ENCODE measurements at regions not wholly inside any gene's neighbourhood (a gene's known extent, or its start where the extent isn't known, plus 50 kb on each side); places are given as distances from the start of the nearest gene placed in this dataset.

DNA sequence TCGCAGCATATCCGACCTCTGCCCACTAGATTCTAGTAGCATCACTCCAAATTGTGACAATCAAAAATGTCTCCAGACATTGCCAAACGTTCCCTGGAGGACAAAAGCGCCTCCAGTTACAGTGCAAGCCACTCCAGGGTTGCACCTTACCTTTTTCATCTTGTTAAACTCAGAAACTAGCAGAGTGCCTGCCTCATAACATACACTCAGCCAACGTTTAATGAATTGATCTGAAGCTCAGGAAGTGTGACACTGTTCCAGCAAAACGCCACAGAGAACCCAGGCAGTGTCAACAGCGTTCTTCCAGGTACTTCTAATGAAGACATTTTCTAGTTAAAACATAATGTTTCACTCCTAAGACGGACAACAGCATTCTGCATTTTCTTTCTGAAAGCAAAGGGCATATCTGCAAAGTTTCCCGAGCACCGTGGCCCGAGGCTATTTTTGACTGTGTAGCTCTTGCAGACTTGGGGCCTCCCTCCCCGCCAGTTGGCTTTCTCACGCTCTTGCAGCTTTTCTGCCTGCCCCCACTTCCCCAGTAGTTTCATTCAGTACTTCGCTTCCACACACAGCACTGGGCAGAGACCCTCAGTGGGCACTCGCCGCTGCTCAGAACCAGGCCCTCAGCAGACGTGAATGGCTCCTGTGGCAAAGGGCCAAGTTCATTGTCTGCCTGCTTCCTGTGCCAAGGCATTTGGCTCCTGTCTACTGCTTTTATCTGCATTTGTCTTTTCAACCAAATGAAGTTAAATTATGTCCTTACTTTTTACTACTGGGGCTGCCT lies 133.4 kb upstream of the TTC29 start:
- POLR2A ChIA-PET (ENCODE audit: partially characterized antibody): no interaction called here

DNA sequence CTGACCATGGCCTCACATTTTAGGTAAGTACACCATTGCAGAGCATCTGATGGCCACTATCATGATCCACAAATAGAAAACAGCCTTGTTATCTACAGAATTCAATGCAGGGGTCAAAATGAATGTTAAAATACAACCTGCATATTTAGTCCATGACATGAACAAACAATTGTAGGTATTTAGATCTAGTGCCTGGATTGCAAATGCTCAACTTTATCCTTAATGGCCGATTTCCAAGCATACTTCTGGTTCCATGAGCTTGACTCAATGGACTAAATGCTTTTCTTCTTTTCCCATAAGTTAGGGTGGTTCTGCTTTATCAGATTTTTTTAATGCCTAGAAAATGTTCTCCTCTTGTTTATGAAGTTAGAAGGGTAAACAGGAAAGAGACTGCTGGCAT lies 139.2 kb upstream of the TTC29 start:
- ChIA-PET POLR2A (ENCODE audit: partially characterized antibody) (no interaction called here), CTCF (ENCODE audit: partially characterized antibody) (no interaction called here)
- Mint-ChIP-seq H3K27me3 (peaks cover 6 to 7% of the 10 kb centered on the region in 2 donors), H3K4me1 (no peaks in the 10 kb centered on the region), H3K4me3 (no peak overlapping the region), H3K9me3 (no peaks in the 10 kb centered on the region), H3K36me3 (no peaks in the 10 kb centered on the region), H3K27ac (no peak overlapping the region)
- intact Hi-C loops (cut with micrococcal nuclease): no loop called here
- no peak for DNase-seq
- H3K27ac ChIP-seq (ENCODE audit: low read depth, low read length): no peak overlapping the region
- no peaks in the 10 kb centered on the region for H3K4me1 ChIP-seq (ENCODE audit: insufficient read depth, low read length)
- no peak overlapping the region for H3K4me3 ChIP-seq (ENCODE audit: low read length in 2 of 2)
- H3K36me3 ChIP-seq (ENCODE audit: insufficient read depth, low read length): no peaks in the 10 kb centered on the region
- no peaks in the 10 kb centered on the region for H3K27me3 ChIP-seq (ENCODE audit: insufficient read depth, low read length)
- no peaks in the 10 kb centered on the region for H3K9me3 ChIP-seq (ENCODE audit: control insufficient read depth in 1 of 2, low read length in 2 of 2)

More for the DNA sequence above, 133.4 kb upstream of the TTC29 start:
- no peak overlapping the region for H3K27ac ChIP-seq (ENCODE audit: low read depth, low read length)
- no peak overlapping the region for H3K27ac Mint-ChIP-seq
- no peaks in the 10 kb centered on the region for H3K27me3 ChIP-seq (ENCODE audit: insufficient read depth, low read length)
- no peaks in the 10 kb centered on the region for H3K4me1 ChIP-seq (ENCODE audit: insufficient read depth, low read length)
- no peaks in the 10 kb centered on the region for H3K4me1 Mint-ChIP-seq
- H3K36me3 ChIP-seq (ENCODE audit: insufficient read depth, low read length): no peaks in the 10 kb centered on the region
- no peak overlapping the region for H3K4me3 ChIP-seq (ENCODE audit: low read length in 2 of 2)
- peaks cover 0 to 2% (median 0%) of the 10 kb centered on the region in 8 donors for H3K9me3 Mint-ChIP-seq
- no peaks in the 10 kb centered on the region for H3K9me3 ChIP-seq (ENCODE audit: control insufficient read depth in 1 of 2, low read length in 2 of 2)
- H3K4me3 Mint-ChIP-seq: no peak overlapping the region
- H3K36me3 Mint-ChIP-seq: no peaks in the 10 kb centered on the region
- CTCF ChIA-PET (ENCODE audit: partially characterized antibody): no interaction called here
- peaks cover 4 to 15% of the 10 kb centered on the region in 2 donors for H3K27me3 Mint-ChIP-seq
- intact Hi-C loops (cut with micrococcal nuclease): no loop called here
- DNase-seq: no peak

DNA sequence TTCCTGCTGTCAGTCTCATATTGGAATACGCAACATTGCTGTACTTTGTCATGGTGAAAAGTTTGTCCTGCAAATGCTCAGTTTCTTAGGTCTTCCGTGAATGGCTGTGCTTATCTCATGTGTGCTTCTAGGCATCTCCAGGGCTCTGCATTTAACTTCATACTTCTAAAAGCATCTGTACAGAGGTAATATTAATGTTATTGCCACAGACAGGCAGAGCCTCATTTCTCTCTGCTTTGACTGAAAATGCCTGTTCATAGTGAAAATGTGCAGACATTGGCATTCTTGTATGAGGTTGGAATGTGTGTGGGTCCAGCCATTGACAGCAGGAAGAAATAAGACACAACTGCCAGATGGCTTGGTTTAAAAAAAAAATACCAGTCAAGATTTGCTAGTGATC lies 140.1 kb upstream of the TTC29 start:
- Mint-ChIP-seq H3K9me3 (no peaks in the 10 kb centered on the region), H3K27ac (no peak overlapping the region), H3K4me1 (no peaks in the 10 kb centered on the region), H3K27me3 (peaks cover 10 to 12% of the 10 kb centered on the region in 2 donors), H3K4me3 (no peak overlapping the region), H3K36me3 (no peaks in the 10 kb centered on the region)
- Histone ChIP-seq H3K36me3 (ENCODE audit: insufficient read depth, low read length) (no peaks in the 10 kb centered on the region), H3K4me1 (ENCODE audit: insufficient read depth, low read length) (no peaks in the 10 kb centered on the region), H3K27me3 (ENCODE audit: insufficient read depth, low read length) (no peaks in the 10 kb centered on the region), H3K4me3 (ENCODE audit: low read length in 2 of 2) (no peak overlapping the region), H3K9me3 (ENCODE audit: control insufficient read depth in 1 of 2, low read length in 2 of 2) (no peaks in the 10 kb centered on the region), H3K27ac (ENCODE audit: low read depth, low read length) (no peak overlapping the region)
- DNase-seq: no peak
- intact Hi-C loops (cut with micrococcal nuclease): no loop called here
- POLR2A ChIA-PET (ENCODE audit: partially characterized antibody): no interaction called here
- CTCF ChIA-PET (ENCODE audit: partially characterized antibody): no interaction called here

DNA sequence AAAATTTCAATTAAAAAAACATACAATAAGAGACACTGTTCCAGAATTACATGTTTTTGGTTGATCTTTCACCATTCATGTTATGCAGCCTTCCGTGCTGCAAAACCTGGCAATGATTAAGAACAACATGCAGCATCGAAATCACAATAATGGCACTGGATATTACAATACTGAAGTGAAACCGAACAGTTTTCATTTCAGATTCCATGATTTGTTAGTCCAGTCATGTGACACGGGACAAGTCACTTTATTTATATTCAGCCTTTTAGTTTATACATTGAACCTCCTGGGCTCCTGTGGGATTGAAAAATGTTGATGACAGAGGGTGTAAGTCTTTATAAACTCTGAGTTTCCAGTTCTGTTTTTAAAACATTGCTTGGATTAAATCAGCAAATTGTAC lies 142.5 kb upstream of the TTC29 start:
- Histone ChIP-seq H3K36me3 (ENCODE audit: insufficient read depth, low read length) (no peaks in the 10 kb centered on the region), H3K9me3 (ENCODE audit: control insufficient read depth in 1 of 2, low read length in 2 of 2) (no peaks in the 10 kb centered on the region), H3K27ac (ENCODE audit: low read depth, low read length) (no peak overlapping the region), H3K4me3 (ENCODE audit: low read length in 2 of 2) (no peak overlapping the region), H3K4me1 (ENCODE audit: insufficient read depth, low read length) (no peaks in the 10 kb centered on the region), H3K27me3 (ENCODE audit: insufficient read depth, low read length) (no peaks in the 10 kb centered on the region)
- H3K36me3 Mint-ChIP-seq: no peaks in the 10 kb centered on the region
- ChIA-PET CTCF (ENCODE audit: partially characterized antibody) (interaction anchor here (1.0 to 1.5 kb wide), 2 partner anchors 9 to 844 kb away, joined by 4 to 6 read pairs; no protein-coding TSS in a partner anchor), POLR2A (ENCODE audit: partially characterized antibody) (no interaction called here)
- H3K9me3 Mint-ChIP-seq: no peaks in the 10 kb centered on the region
- intact Hi-C loops (cut with micrococcal nuclease): no loop called here
- no peak for DNase-seq
- no peaks in the 10 kb centered on the region for H3K4me1 Mint-ChIP-seq
- H3K27me3 Mint-ChIP-seq: peaks cover 10 to 12% of the 10 kb centered on the region in 2 donors
- H3K27ac Mint-ChIP-seq: no peak overlapping the region
- no peak overlapping the region for H3K4me3 Mint-ChIP-seq

DNA sequence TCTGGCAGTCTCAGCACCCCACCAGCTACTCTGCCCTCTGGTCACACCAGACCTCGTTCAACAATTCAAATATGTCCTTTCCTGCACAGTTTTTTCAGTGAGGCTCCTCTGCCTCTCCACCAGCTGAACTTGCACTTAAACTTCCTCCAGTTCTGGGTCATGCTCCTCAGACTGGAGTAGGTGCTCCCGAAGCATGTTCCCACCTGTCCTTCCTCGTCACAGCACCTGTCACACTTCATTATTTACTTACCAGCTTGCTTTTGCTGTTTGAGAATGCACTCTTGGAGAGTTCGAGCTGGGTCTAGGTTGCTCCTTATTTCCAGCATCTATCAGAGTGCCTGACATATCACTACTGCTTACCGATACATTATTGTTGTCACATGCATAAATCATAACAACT lies 144.8 kb upstream of the TTC29 start:
- Mint-ChIP-seq H3K4me1 (no peaks in the 10 kb centered on the region), H3K27me3 (peaks cover 10 to 12% of the 10 kb centered on the region in 2 donors), H3K4me3 (no peak overlapping the region), H3K9me3 (no peaks in the 10 kb centered on the region), H3K27ac (no peak overlapping the region), H3K36me3 (no peaks in the 10 kb centered on the region)
- ChIA-PET POLR2A (ENCODE audit: partially characterized antibody) (no interaction called here), CTCF (ENCODE audit: partially characterized antibody) (interaction anchor here (1.6 kb wide), 1 partner anchor 8 kb away, joined by 5 read pairs; no protein-coding TSS in a partner anchor)
- Histone ChIP-seq H3K4me3 (ENCODE audit: low read length in 2 of 2) (no peak overlapping the region), H3K9me3 (ENCODE audit: control insufficient read depth in 1 of 2, low read length in 2 of 2) (no peaks in the 10 kb centered on the region), H3K27ac (ENCODE audit: low read depth, low read length) (no peak overlapping the region), H3K27me3 (ENCODE audit: insufficient read depth, low read length) (no peaks in the 10 kb centered on the region), H3K36me3 (ENCODE audit: insufficient read depth, low read length) (no peaks in the 10 kb centered on the region), H3K4me1 (ENCODE audit: insufficient read depth, low read length) (no peaks in the 10 kb centered on the region)
- intact Hi-C loops (cut with micrococcal nuclease): no loop called here
- DNase-seq: no peak

DNA sequence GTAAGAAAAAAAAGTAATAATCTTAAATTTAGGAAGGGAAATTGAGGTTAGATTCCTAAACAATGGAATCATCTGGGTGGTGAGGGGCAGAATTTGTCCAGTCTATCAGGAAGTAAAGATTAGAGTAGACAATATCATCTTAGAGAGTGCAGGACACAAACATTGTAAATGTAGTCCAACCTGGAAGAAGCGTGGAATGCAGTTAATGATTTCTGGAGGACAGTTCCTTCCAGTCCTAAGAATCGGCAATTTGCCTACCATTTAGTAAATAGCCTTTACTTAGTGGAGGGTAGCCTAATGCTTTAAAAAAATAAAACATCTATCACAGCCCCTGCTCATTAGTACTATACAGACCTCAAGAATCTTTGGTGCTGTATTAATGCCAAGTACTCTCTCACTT lies 147.5 kb upstream of the TTC29 start:
- H3K27me3 Mint-ChIP-seq: peaks cover 9 to 18% of the 10 kb centered on the region in 2 donors
- Histone ChIP-seq H3K27ac (ENCODE audit: low read depth, low read length) (no peak overlapping the region), H3K36me3 (ENCODE audit: insufficient read depth, low read length) (no peaks in the 10 kb centered on the region), H3K4me3 (ENCODE audit: low read length in 2 of 2) (no peak overlapping the region), H3K27me3 (ENCODE audit: insufficient read depth, low read length) (no peaks in the 10 kb centered on the region), H3K9me3 (ENCODE audit: control insufficient read depth in 1 of 2, low read length in 2 of 2) (no peaks in the 10 kb centered on the region), H3K4me1 (ENCODE audit: insufficient read depth, low read length) (no peaks in the 10 kb centered on the region)
- ChIA-PET POLR2A (ENCODE audit: partially characterized antibody) (no interaction called here), CTCF (ENCODE audit: partially characterized antibody) (no interaction called here)
- H3K36me3 Mint-ChIP-seq: no peaks in the 10 kb centered on the region
- no peak overlapping the region for H3K4me3 Mint-ChIP-seq
- no peak for DNase-seq
- no peak overlapping the region for H3K27ac Mint-ChIP-seq
- peaks cover 0 to 2% (median 0%) of the 10 kb centered on the region in 4 donors for H3K4me1 Mint-ChIP-seq
- no peaks in the 10 kb centered on the region for H3K9me3 Mint-ChIP-seq
- intact Hi-C loops (cut with micrococcal nuclease): no loop called here

DNA sequence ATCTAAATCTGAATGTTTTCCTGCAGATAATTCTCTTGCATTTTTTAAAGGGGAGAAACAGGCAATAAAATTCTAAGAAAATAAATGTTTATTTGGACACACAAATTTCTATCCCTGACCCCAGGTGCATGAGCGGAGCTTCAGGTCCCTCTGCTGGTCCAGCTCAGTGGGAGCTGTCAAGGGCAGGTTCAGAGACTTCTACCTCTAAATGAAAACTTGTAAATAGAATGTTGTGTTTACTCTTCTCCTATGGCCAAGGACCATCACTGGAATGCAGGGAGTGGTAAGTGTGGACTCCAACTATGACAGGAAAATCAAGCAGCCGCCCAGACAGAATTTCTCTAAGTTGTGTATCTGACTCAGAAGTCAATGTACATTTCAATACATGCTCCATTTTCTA lies 148.6 kb upstream of the TTC29 start:
- H3K36me3 Mint-ChIP-seq: no peaks in the 10 kb centered on the region
- no peaks in the 10 kb centered on the region for H3K9me3 Mint-ChIP-seq
- Histone ChIP-seq H3K4me3 (ENCODE audit: low read length in 2 of 2) (no peak overlapping the region), H3K9me3 (ENCODE audit: control insufficient read depth in 1 of 2, low read length in 2 of 2) (no peaks in the 10 kb centered on the region), H3K36me3 (ENCODE audit: insufficient read depth, low read length) (no peaks in the 10 kb centered on the region), H3K27me3 (ENCODE audit: insufficient read depth, low read length) (no peaks in the 10 kb centered on the region), H3K4me1 (ENCODE audit: insufficient read depth, low read length) (no peaks in the 10 kb centered on the region), H3K27ac (ENCODE audit: low read depth, low read length) (no peak overlapping the region)
- no peak for DNase-seq
- ChIA-PET POLR2A (ENCODE audit: partially characterized antibody) (no interaction called here), CTCF (ENCODE audit: partially characterized antibody) (interaction anchor here (1.2 to 1.5 kb wide), 3 partner anchors 73 to 854 kb away, joined by 4 to 5 read pairs (median 5); no protein-coding TSS in a partner anchor)
- intact Hi-C loops (cut with micrococcal nuclease): no loop called here
- H3K4me3 Mint-ChIP-seq: no peak overlapping the region
- H3K27ac Mint-ChIP-seq: no peak overlapping the region
- peaks cover 0 to 2% (median 0%) of the 10 kb centered on the region in 4 donors for H3K4me1 Mint-ChIP-seq
- peaks cover 6 to 14% of the 10 kb centered on the region in 2 donors for H3K27me3 Mint-ChIP-seq
